ENCODE measurements at regions not wholly inside any gene's neighbourhood (a gene's known extent, or its start where the extent isn't known, plus 50 kb on each side); places are given as distances from the start of the nearest gene placed in this dataset.

DNA sequence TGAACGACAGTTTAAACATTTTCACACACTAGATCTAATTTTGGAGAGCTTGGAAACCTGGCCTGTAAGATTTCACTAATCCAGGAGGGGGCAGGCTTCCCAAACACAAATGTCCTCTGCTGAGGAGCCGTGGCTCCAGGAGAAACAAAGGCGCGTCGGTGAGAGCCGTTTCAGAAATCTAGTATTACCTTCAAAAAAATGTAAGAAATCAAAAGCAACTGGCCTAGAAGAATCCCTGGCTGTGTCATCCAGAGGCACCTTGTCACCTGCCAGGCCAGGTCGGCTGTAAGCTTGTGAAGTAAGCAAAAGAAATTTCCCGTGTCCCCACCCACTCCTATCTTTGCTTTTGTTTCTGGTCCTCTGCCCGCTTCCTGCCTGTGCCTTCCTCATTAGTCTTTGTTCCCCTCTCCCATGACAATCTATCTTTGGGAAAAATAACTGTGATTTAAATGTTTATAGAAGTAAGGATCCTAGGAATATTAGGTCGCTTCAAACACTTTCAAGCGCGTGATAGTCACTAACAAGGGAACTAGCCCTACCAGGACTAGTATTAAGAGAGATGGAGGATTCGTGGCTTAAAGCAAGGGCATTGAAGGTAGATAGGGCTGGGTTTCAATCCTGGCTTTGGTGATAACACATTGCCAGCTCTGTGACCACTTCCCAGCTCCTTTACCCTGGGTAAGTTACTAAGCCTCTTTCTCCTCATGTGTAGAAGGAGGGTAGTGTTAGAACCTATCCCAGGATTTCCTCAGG lies 99.5 kb upstream of the STK39 start:
- POLR2A ChIA-PET (ENCODE audit: low non-redundant PET): interaction anchor here (0.6 kb wide), 1 partner anchor 23 kb away, joined by 3 read pairs; no protein-coding TSS in a partner anchor
- TF ChIP-seq CTCF (conservative IDR thresholded peaks at IDR 0.05; ENCODE audit: low read depth, low read length) (peak; percentile 82), EZH2 (IDR thresholded peaks at IDR 0.05; ENCODE audit: borderline replicate concordance, low read depth, low read length, poor library complexity, severe bottlenecking) (no peak)

DNA sequence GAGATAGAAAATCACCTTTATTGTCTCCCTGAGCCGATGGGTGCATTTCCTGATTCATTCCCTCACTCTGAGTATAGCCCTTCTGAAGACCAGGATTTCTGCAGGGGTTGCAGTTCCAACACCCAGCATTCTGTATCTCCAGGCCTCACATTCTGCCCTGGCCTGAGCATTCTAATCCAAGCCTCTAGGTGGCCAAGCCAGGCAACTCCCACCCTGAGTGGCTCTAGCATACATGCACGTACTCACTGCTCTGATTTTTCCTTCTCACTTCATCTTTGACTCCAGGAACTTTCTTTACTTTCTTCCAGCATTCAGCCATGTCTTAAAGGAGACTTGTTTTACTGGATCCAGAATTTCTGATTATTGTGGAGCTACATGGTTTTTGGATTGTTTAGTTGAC lies 100.7 kb upstream of the STK39 start:
- no TSS peak for BruUV-seq (replicated peaks)
- no peaks in the 10 kb centered on the region for H3K4me1 ChIP-seq (ENCODE audit: insufficient read depth, low read length, poor library complexity, severe bottlenecking)
- no peak for TF ChIP-seq EZH2 (IDR thresholded peaks at IDR 0.05; ENCODE audit: borderline replicate concordance, low read depth, low read length, poor library complexity, severe bottlenecking)
- peak; percentile 48 for TF ChIP-seq CTCF (conservative IDR thresholded peaks at IDR 0.05; ENCODE audit: low read depth, low read length)
- no peak overlapping the region for H3K27ac ChIP-seq (ENCODE audit: low read depth, low read length, poor library complexity, severe bottlenecking)
- no peak overlapping the region for H3K4me3 ChIP-seq (ENCODE audit: low read depth, low read length, poor library complexity, severe bottlenecking)
- ChIA-PET POLR2A (ENCODE audit: low non-redundant PET) (no interaction called here), CTCF (no interaction called here)
- peak; percentile 58 for DNase-seq (ENCODE audit: low spot score)
- intact Hi-C loops (cut with micrococcal nuclease; ENCODE audit: unreplicated experiment): loop anchor here (10.0 kb wide), 1 partner anchor 213 kb away; no protein-coding TSS in a partner anchor
- no peaks in the 10 kb centered on the region for H3K36me3 ChIP-seq (ENCODE audit: insufficient read depth, low read length, poor library complexity, severe bottlenecking)
- H3K9me3 ChIP-seq (ENCODE audit: low read depth, low read length, poor library complexity, severe bottlenecking): no peaks in the 10 kb centered on the region
- H3K27me3 ChIP-seq (replicated peaks; ENCODE audit: insufficient read depth, low read depth, low read length, poor library complexity): no peaks in the 10 kb centered on the region

More for the DNA sequence above, 99.5 kb upstream of the STK39 start:
- Histone ChIP-seq H3K27ac (ENCODE audit: low read depth, low read length, poor library complexity, severe bottlenecking) (no peak overlapping the region), H3K27me3 (replicated peaks; ENCODE audit: insufficient read depth, low read depth, low read length, poor library complexity) (no peaks in the 10 kb centered on the region), H3K9me3 (ENCODE audit: low read depth, low read length, poor library complexity, severe bottlenecking) (no peaks in the 10 kb centered on the region), H3K4me1 (ENCODE audit: insufficient read depth, low read length, poor library complexity, severe bottlenecking) (no peaks in the 10 kb centered on the region), H3K4me3 (ENCODE audit: low read depth, low read length, poor library complexity, severe bottlenecking) (peak overlapping the region; percentile 46), H3K36me3 (ENCODE audit: insufficient read depth, low read length, poor library complexity, severe bottlenecking) (no peaks in the 10 kb centered on the region)
- peak; percentile 80 for DNase-seq (ENCODE audit: low spot score)
- intact Hi-C loops (cut with micrococcal nuclease; ENCODE audit: unreplicated experiment): loop anchor here (1.0 to 10.0 kb wide), 5 partner anchors 212 to 574 kb away; no protein-coding TSS in a partner anchor
- CTCF ChIA-PET: interaction anchor here (0.7 to 1.6 kb wide), 2 partner anchors 341 to 415 kb away, joined by 3 to 4 read pairs; no protein-coding TSS in a partner anchor
- no TSS peak for BruUV-seq (replicated peaks)

DNA sequence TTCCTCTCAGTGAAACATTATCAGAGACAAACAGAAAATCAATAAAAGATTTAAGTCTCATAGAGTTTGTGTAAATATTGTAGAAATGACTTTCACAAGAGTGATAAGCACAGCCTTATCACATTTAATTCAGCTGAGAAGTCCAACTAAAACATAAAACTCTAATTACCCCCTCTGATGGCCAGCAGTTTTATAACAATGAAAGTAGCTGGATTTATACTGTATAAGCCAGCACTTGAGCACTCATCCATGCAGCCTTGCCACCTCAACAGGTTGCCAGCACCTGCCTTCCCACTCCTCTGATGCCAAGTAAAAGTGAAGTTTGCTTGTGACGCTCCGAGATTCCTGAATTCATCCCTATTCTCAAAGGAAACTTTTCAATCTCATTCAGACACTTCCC lies 103.0 kb upstream of the STK39 start:
- no peaks in the 10 kb centered on the region for H3K9me3 ChIP-seq (ENCODE audit: low read depth, low read length, poor library complexity, severe bottlenecking)
- BruUV-seq (replicated peaks): no TSS peak
- H3K36me3 ChIP-seq (ENCODE audit: insufficient read depth, low read length, poor library complexity, severe bottlenecking): no peaks in the 10 kb centered on the region
- no peak for TF ChIP-seq CTCF (conservative IDR thresholded peaks at IDR 0.05; ENCODE audit: low read depth, low read length)
- TF ChIP-seq EZH2 (IDR thresholded peaks at IDR 0.05; ENCODE audit: borderline replicate concordance, low read depth, low read length, poor library complexity, severe bottlenecking): no peak
- CTCF ChIA-PET: no interaction called here
- POLR2A ChIA-PET (ENCODE audit: low non-redundant PET): no interaction called here
- H3K27me3 ChIP-seq (replicated peaks; ENCODE audit: insufficient read depth, low read depth, low read length, poor library complexity): no peaks in the 10 kb centered on the region
- H3K4me1 ChIP-seq (ENCODE audit: insufficient read depth, low read length, poor library complexity, severe bottlenecking): peaks cover 8% of the 10 kb centered on the region
- no peak overlapping the region for H3K27ac ChIP-seq (ENCODE audit: low read depth, low read length, poor library complexity, severe bottlenecking)
- H3K4me3 ChIP-seq (ENCODE audit: low read depth, low read length, poor library complexity, severe bottlenecking): no peak overlapping the region
- DNase-seq (ENCODE audit: low spot score): no peak
- intact Hi-C loops (cut with micrococcal nuclease; ENCODE audit: unreplicated experiment): no loop called here

Data from A673 (cell line).